LoVo (cell line): ENCODE measurements at regions not wholly inside any gene's neighbourhood (a gene's known extent, or its start where the extent isn't known, plus 50 kb on each side); places are given as distances from the start of the nearest gene placed in this dataset.

Experiments
- DNase-seq: peaks from one replicate; pipeline ENCODE4 v3.0.0-alpha.2; 2016; ENCODE audit warnings: low spot score

GRCh38 chr15:29455530-29455929 lies 185.9 kb upstream of the NSMCE3 start:
- DNase-seq: no peak

GRCh38 chr15:29455055-29455454 lies 185.4 kb upstream of the NSMCE3 start:
- no peak for DNase-seq

- DNase-seq: no peak
These were observed 184.9 kb upstream of the NSMCE3 start for GRCh38 chr15:29454506-29454905.

- peak; percentile 31 for DNase-seq
These were observed 183.5 kb upstream of the NSMCE3 start for GRCh38 chr15:29452881-29453731.

- DNase-seq: no peak
These were observed 181.7 kb upstream of the NSMCE3 start for GRCh38 chr15:29451201-29451781.

- DNase-seq: no peak
These were observed 179.5 kb upstream of the NSMCE3 start for GRCh38 chr15:29449136-29449535.

- DNase-seq: no peak
These were observed 178.7 kb upstream of the NSMCE3 start for GRCh38 chr15:29448320-29448719.

- DNase-seq: no peak
These were observed 176.9 kb upstream of the NSMCE3 start for GRCh38 chr15:29446480-29446879.

GRCh38 chr15:29442532-29442931 lies 172.9 kb upstream of the NSMCE3 start:
- no peak for DNase-seq

GRCh38 chr15:29440541-29440940 lies 170.9 kb upstream of the NSMCE3 start:
- no peak for DNase-seq

GRCh38 chr15:29438703-29439055 lies 169.1 kb upstream of the NSMCE3 start:
- peak; percentile 26 for DNase-seq

- DNase-seq: no peak
These were observed 168.5 kb upstream of the NSMCE3 start for GRCh38 chr15:29437888-29438702.

GRCh38 chr15:29435811-29436210 lies 166.2 kb upstream of the NSMCE3 start:
- DNase-seq: peak; percentile 11

- DNase-seq: no peak
These were observed 164.7 kb upstream of the NSMCE3 start for GRCh38 chr15:29434280-29434679.

- no peak for DNase-seq
These were observed 164.1 kb upstream of the NSMCE3 start for GRCh38 chr15:29433507-29434248.

GRCh38 chr15:29433050-29433318 lies 163.4 kb upstream of the NSMCE3 start:
- no peak for DNase-seq

GRCh38 chr15:29432191-29433049 lies 162.8 kb upstream of the NSMCE3 start:
- no peak for DNase-seq

- no peak for DNase-seq
These were observed 161.2 kb upstream of the NSMCE3 start for GRCh38 chr15:29430831-29431230.

GRCh38 chr15:29430124-29430523 lies 160.5 kb upstream of the NSMCE3 start:
- DNase-seq: no peak

GRCh38 chr15:29429584-29429983 lies 160.0 kb upstream of the NSMCE3 start:
- no peak for DNase-seq

- no peak for DNase-seq
These were observed 159.4 kb upstream of the NSMCE3 start for GRCh38 chr15:29428925-29429573.
